ENCODE measurements at regions not wholly inside any gene's neighbourhood (a gene's known extent, or its start where the extent isn't known, plus 50 kb on each side); places are given as distances from the start of the nearest gene placed in this dataset.
"Not testable (repeated sequence)": the region's sequence is repeated elsewhere in the genome, so short reads cannot be mapped to it uniquely, and the experiment has no call there.

DNA sequence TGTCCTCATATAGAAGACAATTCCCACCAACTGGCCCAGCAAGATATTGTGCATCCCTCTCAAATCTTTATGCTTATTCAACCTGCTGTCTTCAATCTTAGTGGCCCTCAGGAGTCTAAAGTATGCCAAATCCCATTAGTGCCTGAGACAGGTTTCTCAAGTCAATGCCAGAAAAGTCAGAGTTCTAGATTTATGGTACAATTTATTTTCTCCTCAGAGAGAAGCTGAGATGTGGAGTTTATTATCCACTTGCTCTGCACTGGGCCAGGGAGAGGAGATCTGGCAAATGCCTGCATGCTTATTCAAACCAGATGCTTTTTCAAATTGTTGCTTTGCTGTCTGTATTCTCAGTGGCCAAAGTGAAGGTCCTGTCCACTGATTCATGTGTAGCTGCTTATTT is 825.2 kb downstream of the METTL4 start:
- no peak for DNase-seq

DNA sequence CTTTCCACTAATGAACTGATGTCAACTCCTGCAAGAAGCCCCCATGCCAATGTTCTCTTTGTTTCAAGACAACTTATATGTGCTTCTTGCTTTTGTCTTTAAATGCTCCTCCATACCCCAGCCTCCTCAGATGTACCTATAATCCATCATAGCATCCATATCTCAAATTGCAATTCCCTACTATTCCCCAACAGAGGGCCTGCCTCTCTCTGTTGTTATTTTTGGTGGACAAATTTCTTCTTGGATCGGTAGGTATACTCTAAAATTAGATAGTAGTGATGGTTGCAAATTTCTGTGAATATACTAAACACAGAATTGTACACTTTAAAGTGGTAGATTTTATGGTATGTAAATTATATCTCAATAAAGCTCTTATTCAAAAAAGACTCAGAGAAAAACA is 820.1 kb downstream of the METTL4 start:
- no peak for DNase-seq

DNA sequence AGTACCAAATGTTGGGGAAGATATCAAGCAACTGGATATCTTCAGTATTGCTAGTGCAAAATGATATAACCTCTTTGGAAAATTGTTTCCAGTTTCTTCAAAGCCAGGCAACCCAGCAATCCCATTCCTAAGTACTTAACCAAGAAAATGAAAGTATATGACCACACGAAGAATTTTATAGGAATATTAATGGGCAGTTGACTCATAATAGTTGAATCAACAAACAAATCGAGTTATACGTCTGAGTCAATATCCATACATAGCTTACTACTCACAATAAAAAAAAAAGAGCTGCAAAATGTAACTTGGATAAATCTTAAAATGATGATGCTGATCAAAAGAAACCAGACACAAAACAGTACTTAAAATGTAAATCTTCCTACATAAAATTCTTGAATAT is 810.4 kb downstream of the METTL4 start:
- DNase-seq: no peak

DNA sequence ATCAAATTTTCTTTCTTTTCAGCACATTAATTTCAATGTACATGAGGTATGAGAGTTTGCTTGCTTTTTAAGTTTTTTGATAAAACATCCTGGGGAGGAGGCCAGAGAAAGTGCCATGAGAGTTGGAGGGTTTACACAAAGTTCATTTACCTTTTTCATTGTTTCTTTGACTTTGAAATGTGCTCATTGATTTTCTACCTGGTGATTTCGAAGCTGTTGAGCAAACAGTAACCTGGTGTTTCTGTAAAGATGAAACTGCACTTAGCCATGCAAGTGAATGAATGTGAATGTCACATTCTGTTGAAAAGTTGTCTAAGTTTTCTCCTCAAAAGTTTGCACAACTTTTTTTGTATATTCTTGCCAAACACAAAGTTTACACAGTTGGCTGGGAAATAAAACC is 797.0 kb downstream of the METTL4 start:
- no peak for DNase-seq

DNA sequence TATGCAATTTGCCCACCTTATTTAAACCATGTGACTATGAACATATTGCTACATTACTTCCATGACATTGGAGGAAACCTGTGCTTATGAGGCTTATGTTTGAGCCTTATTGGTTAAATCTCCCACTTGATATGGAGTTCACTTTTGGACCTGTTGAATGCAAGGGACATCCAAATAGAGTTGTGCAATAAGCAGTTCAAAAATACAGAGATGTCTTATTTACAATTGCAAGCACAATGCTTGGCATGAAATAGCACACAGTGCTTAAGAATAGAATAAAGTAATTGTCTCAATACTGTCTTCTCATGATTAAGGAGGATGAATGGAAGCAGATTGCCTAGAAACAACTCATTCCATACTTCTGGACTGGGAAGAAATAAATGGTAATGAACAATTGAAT is 793.5 kb downstream of the METTL4 start:
- no peak for DNase-seq

DNA sequence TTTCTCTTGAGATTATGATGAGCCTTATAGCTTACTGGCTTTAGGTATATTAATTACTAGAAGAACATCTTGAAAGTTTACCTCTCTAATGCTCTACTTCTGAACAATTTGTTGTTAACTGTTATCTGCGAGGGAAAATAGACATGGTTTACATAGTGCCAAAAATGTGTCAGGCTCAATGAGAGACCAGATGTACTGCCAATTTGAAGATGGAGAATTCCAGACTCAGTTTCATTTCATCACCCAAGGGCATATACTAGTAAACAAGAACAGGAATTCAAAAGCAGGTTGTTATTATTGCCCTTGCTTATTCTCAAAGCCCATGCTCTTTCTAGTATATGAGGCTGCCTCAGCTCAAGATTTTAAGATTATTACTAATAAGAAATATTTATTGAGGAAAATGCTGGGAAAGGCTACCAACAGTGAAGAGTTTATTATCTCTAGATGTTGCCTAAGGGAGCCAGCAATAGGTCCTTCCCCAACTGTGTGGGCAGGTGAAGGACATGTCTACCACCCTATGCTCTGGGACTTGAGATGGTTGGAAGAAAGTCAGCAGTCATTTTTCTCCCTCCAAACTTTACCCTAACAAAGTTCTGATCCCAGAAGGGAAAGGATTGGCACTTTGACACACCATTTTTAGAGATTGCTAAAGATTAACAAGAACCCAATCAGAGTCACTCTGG is 792.7 kb downstream of the METTL4 start:
- DNase-seq: no peak

DNA sequence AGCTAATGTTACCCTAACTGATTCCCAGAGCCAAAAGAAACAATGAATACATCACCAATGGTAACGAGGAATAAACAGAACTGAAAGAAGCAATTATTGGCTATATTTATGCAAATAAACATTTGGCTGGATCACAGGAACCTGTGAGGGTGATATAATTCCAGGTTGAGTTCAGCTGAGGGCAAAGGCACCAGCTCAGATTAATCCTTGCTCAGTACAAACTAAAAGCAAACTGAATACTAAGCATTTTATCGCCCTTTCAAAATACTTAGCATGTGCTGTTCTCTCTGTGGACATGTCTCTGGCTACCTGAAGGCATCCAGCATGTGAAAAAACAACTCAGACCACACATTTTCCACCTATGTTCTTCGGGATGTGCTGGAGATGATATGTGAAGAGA is 791.7 kb downstream of the METTL4 start:
- no peak for DNase-seq

DNA sequence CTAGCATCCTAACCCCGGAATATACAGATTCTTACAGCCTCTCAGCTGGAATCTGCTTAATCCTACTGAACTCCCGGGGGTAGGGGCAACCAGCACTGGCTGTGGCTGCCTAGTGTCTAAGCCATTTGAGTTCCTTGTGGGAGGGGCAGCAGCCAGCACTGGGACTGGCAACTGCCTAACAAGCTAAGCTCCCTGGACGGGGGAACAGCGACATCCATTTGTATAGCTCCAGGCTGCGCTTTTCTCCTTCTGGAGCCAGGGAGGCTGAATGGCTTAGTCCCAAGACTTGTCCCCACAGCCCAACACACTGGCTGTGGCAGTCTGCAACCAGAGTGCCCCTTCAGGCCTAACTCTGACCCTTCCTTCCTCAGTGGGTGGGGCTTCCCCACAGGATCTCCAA is 787.2 kb downstream of the METTL4 start:
- DNase-seq: no peak

DNA sequence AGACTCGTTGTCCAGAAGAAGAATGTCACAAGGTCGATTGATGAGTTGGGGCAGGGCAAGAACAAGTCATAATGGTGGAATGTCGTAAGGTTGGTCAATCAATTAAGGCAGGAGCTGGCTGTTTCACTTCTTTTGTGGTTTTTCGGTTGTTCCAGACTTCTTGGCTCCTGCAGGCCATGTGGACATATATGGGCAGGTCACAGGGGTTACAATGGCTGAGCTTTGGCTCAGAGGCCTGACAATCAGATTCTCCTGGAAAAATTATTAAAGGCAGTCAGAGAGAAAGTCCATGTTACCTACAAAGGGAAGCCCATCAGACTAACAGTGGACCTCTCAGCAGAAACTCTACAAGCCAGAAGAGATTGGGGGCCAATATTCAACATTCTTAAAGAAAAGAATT is 785.3 kb downstream of the METTL4 start:
- not testable (repeated sequence) for DNase-seq

DNA sequence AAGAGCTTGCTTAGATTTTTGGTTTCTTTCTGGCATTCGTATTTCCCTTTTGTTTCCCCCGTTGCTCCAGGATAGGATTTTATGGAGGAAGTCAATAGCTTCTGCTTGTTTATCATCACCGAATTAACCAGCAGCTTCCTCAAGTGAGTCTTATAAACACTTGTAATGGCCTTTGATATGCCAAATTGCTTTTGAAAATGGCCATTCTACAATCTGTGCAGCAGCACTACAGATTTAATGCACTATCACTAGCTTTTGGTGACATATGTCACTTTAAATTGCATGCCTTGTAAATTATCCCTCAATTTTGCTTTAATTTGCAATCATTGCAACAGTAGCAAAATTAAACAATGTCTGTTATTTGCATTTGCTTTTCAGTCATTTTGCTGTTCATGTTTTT is 774.7 kb downstream of the METTL4 start:
- no peak for DNase-seq

DNA sequence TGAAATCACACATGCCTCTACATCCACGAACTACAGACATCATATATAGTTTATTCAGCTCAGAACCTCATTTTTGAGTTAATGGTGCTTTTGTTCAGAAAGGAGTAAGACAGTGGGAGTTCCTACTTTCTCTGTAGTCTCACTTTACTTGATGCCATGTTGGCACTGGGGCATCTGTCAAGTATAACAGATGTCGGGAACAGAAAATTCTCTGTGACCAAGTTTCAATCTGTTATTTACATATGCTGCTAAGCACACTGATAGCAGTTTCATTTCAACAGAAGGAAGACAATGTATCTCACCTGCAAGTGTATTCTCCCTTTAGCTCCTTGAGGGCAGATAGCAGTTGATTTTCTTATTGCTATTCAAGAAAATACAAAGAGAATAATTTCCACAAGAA is 774.1 kb downstream of the METTL4 start:
- no peak for DNase-seq

DNA sequence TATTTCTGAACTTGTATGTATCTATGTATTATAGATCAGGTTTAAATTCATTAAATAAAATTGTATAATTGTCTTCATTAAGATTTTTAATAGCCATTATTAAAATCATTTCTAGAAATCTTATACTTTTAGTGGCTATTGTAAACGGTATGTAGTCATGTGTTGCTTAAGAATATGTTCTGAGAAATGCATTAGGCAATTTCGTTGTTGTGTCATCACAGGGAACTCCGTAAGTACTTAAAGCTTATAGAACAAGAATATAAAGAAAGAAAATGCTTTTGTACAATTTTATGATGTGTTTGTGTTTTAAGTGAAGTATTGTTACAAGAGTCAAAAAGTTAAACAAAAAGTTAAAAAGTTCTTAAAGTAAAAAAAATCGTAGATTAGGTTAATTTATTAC is 765.8 kb downstream of the METTL4 start:
- DNase-seq: no peak

DNA sequence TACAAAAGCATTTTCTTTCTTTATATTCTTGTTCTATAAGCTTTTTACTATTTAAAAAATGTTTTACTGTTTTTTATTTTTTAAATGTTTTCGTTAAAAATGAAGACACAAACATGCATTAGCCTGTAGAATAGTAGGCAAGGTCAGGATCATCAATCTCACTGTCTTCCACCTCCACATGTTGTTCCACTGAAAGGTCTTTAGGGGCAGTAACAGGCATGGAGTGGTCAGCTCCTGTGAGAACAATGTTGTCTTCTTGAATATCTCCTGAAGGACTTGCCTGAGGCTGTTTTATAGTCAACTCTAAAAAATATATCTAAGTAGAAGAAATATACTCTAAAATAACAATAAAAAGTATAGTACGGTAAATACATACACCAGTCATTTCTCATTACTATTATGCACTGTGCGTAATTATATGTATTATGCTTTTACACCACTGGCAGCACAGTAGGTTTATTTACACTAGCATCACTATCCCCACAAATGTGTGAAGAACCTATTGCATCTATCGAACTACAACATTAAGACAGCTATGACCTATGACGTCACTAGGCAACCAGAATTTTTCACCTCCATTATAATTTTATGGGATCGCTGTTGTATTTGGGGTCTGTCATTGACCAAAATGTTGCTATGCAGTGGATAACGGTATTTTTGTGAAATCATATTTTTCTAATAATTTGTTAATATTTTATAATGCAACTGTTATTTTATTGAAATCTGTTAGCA is 764.3 kb downstream of the METTL4 start:
- DNase-seq: no peak

DNA sequence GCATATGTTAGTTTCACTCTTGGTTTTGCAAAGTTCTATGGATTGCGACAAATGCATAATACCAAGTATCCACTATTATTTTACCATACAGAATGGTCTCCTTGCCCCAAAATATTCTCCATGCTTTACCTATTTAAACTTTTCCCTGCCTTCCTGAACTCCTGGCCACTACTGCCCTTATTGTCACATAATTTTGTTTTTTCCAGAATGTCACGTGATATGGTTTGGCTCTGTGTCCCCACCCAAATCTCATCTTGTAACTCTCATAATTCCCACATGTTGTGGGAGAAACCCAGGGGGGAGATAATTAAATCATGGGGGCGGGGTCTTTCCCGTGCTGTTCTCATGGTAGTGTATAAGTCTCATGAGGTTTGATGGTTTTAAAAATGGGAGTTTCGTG is 760.0 kb downstream of the METTL4 start:
- no peak for DNase-seq

DNA sequence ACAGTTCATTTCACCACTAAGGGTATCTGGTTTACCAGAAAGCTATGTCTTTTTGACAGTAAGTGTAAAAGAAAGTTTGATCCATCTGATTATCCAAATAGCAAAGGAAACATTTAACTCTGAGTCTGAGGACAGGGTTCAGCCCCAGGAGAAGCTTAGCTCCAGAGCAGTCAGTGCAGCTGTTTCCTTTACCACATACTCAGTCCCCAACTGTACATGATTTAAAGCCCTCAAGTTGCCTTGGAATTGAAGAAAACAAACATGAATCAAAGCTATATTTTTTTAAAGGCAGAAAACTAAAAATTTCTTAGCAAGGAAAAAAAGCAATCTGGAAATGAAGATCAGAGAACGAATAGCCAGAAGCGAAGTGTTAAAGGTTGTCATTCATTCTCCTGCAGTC is 746.0 kb downstream of the METTL4 start:
- no peak for DNase-seq

DNA sequence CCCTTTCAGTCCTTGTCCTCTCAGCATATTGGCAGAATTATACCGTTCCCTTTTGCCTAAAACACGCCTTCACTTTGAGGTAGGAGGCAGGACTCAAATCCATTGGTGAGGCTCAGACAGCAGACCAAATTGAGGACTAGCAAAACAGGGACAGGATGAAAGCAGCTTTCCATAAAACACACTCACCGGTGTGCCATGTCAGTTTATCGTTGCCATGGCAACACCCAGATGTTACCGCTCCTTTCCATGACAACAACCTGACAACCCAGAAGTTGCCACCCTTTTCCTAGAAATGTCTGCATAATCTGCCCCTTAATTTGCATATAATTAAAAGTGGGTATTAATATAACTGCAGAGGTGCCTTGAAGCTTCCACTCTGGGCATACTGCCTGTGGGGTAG is 730.4 kb downstream of the METTL4 start:
- no peak for DNase-seq

DNA sequence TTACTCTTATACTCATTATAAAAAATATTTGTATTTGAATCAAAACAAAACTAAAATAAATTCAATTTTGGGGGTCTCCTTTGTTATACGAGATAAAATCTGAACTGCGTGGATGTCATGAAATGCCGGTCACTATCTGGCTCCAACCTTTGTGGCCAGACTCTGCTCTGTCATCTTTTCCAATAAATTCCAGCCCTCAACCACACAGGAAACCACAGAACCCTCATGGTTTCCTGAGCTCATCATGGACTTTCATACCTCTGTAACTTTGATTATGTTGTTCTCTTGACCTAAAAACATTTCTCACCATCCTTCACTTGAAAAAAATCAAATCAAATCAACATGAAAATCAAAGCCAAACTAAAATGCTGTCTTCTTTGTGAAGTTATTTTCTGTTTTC is 724.7 kb downstream of the METTL4 start:
- no peak for DNase-seq

DNA sequence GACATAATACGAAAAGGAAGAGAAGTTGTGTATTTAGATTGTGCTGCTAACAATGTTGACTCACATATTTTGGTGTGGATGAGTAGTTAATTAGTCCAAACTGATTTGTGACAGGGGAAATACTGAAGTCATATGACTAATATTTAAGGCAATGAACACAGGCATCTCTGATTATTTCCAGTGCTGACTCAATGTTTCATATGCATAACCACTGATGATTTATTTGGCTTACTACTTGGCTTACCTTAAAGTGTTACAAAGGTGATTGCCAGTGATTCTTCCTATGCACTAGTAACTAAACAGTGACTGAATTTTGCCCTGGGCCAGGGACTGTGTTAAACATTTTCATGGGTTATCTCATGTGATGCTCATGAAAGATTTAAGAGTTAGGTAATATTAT is 722.6 kb downstream of the METTL4 start:
- DNase-seq: no peak

DNA sequence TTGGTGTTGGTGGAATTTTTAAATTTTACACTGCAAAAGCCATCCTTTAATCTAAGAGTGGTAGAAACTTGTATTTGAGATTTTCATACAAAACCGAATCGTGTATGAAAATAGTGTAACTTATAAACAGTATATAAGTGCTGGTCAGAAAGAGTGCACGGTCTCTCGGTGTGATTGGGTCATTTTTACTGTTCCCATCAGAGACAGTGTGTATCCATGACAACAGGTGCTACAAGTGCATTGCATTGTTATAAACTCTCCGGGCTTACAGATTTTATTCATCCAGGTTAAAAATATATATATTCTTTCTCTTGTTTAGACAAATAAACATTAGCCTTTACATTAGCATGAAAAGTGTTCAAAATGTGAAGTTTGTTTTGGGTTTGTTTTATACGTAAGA is 721.9 kb downstream of the METTL4 start:
- no peak for DNase-seq

DNA sequence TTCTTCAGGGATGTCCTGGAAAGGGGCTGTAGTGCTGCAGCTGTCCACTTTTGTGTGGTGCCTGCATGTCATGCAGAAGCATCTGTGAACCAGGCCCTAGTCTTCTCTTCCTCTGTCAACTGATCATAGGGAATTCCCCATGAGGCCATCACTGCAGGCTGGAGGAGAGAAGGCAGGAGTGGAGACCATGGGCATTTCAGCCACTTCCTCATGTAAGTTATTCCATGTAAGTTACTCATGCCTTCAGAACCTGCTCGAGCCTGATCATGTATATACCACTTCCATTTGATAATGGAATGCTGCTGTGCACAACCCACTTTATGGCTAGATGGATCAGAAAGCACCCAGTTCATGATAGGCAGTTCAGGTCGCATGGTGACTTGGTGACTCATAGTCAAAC is 714.0 kb downstream of the METTL4 start:
- DNase-seq: not testable (repeated sequence)

DNA sequence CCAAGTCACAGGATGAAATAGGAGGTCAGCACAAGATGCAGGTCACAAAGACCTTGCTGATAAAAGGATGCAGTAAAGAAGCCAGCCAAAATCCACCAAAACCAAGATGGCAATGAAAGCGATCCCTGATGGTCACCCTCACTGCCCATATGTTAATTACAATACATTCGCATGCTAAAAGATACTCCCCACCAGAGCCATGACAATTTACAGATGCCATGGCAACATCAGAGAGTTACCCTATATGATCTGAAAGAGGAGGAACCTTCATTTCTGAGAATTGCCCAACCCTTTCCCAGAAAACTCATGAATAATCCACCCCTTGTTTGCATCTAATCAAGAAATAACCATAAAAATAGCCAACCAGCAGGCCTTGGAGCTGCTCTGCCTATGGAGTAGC is 709.8 kb downstream of the METTL4 start:
- no peak for DNase-seq

DNA sequence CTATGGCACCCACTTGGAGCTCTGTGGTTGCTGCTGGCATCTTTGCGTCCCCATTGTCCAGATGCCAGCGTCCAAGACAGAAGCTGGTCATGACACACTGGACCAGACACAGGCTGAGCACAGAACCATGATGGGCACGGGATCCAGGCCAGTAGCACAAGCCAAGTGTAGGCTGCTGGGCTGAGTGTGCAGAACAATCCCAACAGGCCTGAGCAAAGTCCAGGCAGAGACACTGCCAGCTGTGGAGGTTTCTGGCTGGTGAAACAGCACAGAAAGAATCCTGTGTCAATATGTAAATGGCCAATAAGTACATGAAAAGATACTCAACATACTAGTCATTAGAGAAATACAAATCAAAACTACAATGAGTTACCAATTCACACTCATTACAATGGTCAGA is 705.4 kb downstream of the METTL4 start:
- DNase-seq: no peak

DNA sequence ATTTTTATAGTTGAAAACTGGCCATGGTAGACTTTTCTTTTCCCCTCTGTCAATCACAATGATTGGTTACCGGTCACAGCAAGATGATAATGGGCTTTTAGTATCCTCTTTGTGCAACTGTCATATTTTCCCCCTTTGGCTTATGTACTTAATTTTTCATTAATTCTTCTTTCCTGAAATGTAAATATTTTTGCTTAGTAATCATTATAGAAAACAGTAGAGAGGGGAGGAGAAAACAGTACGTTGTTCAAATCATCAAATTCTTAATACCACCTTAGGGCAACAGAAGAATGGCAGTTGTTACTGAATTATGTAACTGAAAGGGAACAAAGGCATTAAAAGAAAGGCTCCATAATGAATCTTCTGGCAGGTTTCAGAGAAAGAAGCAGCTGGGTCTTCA is 699.0 kb downstream of the METTL4 start:
- DNase-seq: no peak

DNA sequence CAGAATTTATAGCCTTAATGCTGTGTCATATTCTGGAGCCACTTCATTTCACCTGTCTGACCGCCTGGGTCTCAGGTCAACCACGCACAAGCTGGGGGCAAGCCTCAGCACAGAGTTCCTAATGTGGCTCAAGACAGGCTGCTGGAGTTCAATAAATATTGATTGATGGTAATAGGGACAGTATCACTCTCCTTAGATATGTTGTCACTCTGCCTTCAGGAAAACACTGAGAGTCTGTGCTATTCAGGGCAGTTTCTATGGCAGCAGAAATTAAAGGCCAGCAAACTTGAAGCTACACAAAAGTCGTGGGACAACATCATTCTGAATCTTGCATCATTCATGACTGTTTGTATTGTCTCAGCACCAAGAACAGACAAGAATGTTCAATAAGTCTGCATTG is 696.1 kb downstream of the METTL4 start:
- no peak for DNase-seq

DNA sequence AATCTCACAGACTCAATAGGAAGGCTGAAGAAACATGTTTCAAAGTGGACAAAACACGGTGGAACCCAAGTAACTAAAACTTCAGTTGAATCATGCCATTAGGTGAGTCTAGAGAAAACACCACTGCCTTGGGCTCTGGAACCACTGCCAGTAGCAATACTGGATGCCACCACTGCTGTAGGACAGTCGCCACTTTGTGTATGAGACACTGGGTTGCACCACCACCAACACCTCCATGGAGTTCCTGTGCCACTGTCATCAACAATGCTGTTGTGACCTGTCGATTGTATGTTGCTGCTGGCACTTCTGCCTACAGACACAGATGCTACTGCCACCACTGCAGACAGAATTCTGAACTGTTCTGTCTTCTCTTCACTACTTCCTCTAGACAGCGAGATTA is 686.7 kb downstream of the METTL4 start:
- DNase-seq: no peak

Measured in activated CD4-positive, alpha-beta T cell treated with anti-CD3 and anti-CD28 coated beads for 4 hours (primary cell).